A673 (cell line): ENCODE measurements at regions not wholly inside any gene's neighbourhood (a gene's known extent, or its start where the extent isn't known, plus 50 kb on each side); places are given as distances from the start of the nearest gene placed in this dataset.

Experiments used
- EZH2 ChIP-seq: fragments of 200-600 bp; sonication (generic); IDR thresholded peaks from 2 replicates; pipeline ENCODE4 v1.6.1; 2017; ENCODE audit warnings: borderline replicate concordance, low read depth, mild to moderate bottlenecking, mixed read lengths, antibody characterized with exemption, low read length; ENCODE audit not compliant: poor library complexity, severe bottlenecking
- TF ChIP-seq, protein P1 (sequence below): fragments of 300-800, 200-600 bp; sonication (generic); conservative IDR thresholded peaks from 2 replicates; pipeline ENCODE4 v1.5.1; 2017; ENCODE audit warnings: low read depth, mild to moderate bottlenecking, antibody characterized with exemption, low read length, moderate library complexity, mixed read lengths

DNA sequence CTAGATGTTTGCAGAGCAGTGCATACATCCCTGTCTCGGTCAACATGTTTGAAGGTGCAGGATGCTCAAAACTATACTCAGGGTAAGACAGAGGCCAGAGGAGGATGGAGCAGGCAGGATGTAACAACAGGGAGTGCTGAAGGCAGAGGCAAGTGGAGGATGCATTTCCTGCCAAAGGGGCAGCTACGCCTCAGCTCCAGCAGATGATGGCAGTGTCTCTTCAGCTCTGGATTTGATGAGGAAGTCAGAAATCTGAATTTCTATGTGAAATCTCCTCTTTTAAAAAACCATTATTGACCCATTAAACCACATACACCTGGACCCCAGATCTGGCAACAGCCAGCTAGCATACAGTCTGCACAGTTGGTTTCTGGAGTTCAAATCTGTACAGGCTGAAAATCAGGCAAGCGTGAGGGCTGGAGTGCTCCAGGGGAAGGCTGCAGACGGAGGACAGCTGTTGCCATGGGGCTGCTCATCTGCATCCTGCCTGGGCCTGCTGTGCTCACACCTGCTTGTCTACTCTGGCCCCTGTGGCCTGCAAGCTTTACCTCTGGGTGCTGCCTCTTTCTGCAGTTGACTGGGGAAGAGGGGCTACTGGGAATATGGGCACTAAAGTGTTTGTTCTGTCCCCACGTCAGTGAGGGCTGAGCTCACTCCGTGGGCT lies 152.9 kb upstream of the SLC28A3 start:
- TF ChIP-seq, protein P1, sequence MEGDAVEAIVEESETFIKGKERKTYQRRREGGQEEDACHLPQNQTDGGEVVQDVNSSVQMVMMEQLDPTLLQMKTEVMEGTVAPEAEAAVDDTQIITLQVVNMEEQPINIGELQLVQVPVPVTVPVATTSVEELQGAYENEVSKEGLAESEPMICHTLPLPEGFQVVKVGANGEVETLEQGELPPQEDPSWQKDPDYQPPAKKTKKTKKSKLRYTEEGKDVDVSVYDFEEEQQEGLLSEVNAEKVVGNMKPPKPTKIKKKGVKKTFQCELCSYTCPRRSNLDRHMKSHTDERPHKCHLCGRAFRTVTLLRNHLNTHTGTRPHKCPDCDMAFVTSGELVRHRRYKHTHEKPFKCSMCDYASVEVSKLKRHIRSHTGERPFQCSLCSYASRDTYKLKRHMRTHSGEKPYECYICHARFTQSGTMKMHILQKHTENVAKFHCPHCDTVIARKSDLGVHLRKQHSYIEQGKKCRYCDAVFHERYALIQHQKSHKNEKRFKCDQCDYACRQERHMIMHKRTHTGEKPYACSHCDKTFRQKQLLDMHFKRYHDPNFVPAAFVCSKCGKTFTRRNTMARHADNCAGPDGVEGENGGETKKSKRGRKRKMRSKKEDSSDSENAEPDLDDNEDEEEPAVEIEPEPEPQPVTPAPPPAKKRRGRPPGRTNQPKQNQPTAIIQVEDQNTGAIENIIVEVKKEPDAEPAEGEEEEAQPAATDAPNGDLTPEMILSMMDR = no peak
- TF ChIP-seq EZH2 = no peak
